HG03135 (cell line): ENCODE measurements at regions not wholly inside any gene's neighbourhood (a gene's known extent, or its start where the extent isn't known, plus 50 kb on each side); places are given as distances from the start of the nearest gene placed in this dataset.

ENCODE experiments used
- ATAC-seq: cut with Tn5 transposase; IDR thresholded peaks from one replicate; pipeline ENCODE4 v1.9.1; 2021; ENCODE audit warnings: mild to moderate bottlenecking, moderate library complexity; ENCODE audit not compliant: unreplicated experiment

DNA sequence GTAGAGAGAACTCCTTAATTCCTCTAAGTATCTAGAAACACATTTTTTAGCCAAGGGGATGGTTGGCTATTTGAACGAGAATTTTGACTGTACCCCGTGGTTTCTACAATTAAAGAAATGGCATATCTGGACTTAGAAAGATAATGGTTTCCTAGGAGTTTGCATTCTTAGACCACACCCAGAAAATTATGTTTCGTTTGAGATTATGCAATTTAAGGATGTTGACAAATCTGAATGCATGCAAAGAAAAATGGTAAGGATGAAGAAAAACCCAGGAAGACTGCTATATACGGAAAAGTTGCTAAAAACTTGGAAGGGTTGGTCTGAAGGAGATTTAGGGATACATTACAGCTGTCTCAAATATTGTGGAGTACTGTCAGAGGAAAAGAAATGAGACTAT, 538.5 kb upstream of the WWC1 start:
- no peak for ATAC-seq

DNA sequence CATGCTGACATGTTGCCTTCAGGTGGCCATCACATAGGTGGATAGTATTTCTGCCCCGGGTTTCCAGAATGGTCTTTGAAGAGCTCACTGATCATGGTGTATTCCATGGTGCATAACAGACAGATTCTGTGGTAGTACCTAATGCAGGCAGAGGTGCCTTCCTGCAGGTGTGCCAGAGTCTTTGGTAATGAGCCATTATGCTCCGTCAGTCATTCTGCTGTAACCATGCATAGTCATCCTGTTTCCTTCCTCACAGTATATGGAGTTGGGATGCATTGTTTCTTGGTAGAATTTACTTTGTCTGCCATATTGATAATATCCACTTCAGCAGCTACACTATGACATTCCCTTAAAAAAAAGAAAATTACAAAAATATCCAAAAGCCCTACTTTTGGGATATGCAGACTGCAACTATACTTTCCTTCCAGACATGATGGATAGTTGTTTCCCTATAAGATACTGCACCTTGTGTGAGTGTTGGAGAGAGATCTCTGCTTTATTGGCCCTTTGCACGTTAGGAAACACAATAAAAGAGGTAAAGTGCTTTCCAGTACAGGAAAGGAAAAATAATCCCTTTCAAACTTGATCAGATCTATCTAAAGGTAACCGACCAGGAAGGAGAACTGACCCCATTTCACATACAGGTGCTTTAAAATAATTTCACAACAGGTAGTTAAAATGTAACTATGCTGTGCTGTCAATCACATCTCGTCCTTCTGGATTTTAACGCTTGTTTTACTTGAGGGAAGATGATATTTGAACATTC, 537.5 kb upstream of the WWC1 start:
- no peak for ATAC-seq

GRCh38 chr5:167754501-167755021, 536.9 kb upstream of the WWC1 start:
- no peak for ATAC-seq

GRCh38 chr5:167755420-167755819, 536.0 kb upstream of the WWC1 start:
- no peak for ATAC-seq

DNA sequence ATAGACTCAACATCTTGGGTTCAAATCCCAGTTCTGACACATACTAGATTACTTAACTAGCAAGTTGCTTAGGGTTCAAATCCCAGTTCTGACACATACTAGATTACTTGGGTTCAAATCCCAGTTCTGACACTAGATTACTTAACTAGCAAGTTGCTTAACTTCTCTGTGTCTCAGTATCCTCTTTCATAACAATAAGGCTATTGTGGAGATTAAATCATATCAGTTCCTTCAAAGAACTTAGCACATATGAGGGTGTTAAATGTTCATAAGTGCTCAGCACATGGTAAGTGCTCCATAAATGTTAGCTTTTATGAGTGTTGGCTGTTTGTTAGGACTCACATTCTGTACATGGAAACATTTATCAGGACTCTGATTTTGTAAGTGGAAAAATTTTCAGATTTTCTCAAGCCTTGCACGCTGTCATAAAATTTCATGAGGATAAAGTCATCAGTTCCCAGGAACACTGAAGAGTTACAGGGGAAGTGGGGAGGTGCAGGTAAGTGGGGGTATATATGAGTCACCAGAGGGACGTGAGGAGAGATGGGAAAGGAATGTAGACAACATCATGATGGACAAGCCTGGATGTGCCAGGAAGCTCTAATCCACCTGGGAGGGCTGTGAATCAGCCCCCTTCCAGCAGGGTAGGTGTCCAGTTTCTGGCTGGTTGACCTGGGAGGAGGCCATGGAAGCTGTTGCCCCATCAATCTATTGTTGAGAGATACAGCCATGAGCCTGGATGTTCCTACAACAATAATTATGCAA, 532.2 kb upstream of the WWC1 start:
- no peak for ATAC-seq

DNA sequence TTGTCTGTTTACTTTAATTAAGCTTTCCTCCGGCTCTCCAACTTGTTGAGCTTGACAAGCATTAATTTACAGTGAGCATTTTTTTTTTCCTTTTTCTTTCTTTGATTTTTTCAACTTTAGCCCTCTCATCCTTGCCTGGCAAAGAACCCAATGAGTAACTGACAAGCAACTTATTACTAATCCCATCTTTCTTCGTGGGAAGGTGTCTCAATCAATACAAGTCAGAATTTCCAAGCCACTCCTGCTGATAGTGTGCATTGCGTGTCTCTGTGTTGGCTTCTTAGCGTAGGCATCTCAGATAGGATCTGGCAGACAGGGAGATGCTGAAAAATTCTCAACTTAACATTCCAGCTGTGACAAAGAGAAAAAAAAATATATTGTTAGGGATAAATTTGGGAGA, 527.7 kb upstream of the WWC1 start:
- no peak for ATAC-seq

GRCh38 chr5:167764641-167765289, 526.7 kb upstream of the WWC1 start:
- no peak for ATAC-seq

DNA sequence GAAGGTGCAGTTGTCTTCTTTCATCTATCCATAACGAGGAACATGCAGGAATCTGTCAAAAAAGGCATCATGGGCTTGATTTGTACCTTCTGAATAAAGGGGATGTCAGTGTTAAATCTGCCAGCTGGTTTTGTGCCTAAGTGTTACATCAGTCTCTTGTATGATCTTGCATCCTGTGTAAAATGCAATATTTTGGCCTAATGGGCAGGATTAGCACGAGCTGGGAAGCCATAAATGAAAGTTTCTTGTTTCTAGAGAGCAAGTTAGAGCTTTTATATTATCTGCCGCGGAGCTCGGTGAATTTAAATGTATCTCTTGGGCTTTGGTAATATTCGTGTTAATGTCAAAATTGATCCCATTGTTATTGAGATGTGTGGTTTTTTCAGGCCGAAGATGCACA, 526.1 kb upstream of the WWC1 start:
- no peak for ATAC-seq

DNA sequence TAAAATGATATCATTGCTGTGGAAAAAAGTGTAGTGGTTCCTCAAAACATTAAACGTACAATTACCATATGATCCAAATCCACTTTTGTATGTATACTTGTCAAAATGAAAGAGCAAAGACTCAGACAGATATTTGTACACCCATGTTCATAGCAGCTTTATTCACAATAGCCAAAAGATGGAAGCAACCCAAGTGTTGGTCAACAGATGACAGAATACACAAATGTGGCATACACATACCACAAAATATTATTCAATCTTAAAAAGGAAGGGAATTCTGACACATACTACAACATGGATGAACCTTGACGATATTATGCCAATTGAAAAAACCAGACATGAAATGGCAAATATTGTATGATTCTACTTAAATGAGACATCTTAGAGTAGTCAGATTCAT, 524.5 kb upstream of the WWC1 start:
- no peak for ATAC-seq

DNA sequence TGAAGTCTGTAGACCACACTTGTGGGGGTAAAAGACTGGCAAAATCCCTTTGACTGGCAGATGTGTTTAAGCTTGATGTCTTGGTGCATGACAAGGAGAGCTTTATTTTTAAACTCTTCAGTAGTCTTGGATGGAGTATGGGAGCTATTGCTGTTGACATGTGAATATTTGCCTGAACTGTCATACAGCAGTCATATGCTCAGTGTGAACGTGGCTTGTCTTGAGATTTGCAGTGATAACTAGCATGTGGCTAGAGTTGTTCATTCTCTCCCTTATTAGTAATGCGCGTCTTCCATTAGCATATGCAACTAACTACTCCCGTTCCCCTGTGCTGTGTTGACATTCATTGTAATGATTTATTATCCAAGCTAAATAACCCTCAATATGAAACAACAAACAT, 523.6 kb upstream of the WWC1 start:
- ATAC-seq = no peak

DNA sequence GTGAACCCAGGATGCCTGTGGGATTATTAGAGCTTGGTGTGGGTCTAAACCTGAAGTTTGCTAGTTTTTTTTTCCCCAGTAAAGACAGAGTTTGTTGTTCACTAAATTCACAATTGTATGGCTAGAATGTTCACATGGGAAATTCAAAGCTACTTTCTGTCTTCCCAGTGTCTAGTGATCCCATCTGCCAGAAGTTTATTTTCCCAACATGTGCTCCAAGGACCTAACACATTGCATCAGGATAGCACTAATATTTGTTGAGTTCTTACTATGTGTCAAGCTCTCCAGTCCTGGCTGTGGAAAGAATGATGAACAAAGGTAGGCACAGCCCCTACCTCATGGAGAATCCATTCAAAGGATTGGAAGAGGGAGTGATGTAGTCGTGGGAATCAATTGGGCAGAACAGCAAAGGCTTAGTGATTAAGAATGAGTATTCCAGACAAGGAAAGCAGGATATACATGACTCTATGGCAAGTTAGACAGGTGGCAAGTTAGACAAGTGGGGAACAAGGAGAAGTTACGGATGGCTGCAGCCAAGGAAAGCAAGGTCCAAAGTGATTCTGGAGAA, 521.5 kb upstream of the WWC1 start:
- no peak for ATAC-seq

- no peak for ATAC-seq
These were observed 521.0 kb upstream of the WWC1 start for GRCh38 chr5:167770461-167770860.

DNA sequence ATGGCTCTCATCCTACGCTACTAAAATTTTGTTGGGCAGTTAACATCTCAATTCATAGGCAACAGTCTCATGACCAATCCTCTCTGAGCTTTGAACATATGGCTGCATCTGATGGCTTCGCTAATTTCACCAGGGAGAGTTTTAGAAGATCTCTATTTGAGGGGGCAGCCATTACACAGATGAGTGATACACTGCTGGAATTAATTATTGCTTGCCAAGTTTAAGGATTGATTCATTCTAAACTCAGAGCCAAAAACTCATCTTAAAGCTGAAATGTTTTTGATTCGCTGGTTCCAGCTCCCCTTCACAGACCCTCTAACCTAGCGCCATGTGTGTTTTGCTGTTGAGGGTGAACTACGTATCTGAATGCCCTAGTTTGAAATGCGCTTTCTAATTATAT, 519.9 kb upstream of the WWC1 start:
- no peak for ATAC-seq

DNA sequence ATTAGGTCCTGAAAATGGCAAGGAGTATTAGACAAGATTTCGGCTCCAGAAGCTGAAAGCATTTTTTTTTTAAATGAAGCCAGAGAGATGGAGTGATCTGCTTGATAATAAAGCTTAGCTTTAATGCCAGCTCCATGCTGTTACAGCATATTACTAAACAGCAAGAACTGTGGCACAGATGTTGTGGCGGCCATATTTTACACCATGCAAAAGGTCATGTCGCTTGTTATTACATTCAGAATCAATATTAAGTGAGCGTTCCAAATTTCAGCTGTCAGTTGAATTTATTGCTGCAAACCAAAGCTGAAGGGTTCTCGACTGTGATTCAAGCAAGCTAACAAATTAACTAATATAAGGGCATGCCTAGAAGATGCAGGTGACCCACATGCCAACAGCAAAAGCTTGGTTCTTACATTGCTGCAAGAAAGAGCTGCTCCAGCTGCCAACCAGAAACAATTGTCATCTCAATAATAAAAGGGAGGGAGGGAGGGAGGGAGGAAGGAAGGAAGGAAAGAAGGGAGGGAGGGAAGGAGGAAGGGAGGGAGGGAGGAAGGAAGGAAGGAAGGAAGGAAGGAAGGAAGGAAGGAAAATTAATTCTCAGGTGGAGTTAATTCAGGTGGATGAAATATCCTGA, 517.7 kb upstream of the WWC1 start:
- no peak for ATAC-seq

GRCh38 chr5:167777746-167778145, 513.7 kb upstream of the WWC1 start:
- no peak for ATAC-seq

DNA sequence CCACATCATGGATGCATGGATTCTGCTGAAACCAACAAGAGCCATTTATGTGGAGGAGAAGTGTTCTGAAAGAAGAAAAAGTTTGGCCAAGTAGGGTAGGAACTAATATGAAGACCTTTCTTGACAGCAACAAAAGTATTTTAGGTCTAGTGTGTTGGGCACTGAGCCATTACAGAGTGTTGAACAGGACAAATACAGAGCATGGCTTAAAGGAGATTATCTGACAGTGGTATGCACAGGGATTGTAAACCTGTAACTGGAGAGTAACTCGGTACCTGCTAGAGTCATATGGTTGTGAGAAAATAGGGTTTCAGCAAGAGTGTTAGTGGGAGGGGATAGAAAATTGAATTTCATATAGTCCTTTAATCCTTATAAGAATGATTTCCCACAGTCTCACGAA, 513.2 kb upstream of the WWC1 start:
- no peak for ATAC-seq

DNA sequence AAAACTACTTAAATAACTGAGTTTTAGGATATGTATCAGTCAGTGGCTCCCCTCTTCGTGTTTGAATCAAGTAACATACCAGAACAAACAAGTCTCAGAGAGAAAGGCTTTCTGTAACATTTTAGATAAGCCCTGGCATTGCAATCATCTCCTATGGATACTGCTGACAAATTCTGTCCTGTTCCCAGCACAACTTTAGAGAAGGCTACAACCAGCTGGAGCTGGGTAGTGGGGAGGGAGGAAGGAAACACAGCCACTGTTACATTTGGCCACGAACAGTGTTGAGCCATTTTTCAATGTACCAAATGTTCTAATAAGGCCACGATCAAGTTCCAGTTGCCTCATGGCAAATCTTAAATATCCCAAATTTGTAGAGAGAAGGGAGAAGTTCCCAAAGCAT, 511.8 kb upstream of the WWC1 start:
- no peak for ATAC-seq

DNA sequence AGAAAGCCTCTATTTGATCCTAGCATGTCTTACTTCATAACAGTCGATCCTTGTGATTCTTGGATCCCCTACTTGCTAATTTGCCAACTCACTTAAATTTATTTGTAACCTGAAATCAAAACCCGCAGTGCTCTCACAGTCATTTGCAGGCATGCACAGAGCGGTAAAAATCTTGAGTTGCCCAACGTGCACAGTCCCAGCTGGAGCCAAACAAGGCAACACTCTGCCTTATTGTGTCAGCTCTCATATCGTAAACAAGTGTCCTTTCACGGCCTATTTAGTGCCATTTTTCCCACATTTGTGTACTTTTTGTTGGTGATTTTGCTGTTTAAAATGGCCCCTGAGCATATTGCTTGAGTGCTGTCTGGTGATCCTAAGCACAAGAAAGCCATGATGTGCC, 511.3 kb upstream of the WWC1 start:
- ATAC-seq = no peak

DNA sequence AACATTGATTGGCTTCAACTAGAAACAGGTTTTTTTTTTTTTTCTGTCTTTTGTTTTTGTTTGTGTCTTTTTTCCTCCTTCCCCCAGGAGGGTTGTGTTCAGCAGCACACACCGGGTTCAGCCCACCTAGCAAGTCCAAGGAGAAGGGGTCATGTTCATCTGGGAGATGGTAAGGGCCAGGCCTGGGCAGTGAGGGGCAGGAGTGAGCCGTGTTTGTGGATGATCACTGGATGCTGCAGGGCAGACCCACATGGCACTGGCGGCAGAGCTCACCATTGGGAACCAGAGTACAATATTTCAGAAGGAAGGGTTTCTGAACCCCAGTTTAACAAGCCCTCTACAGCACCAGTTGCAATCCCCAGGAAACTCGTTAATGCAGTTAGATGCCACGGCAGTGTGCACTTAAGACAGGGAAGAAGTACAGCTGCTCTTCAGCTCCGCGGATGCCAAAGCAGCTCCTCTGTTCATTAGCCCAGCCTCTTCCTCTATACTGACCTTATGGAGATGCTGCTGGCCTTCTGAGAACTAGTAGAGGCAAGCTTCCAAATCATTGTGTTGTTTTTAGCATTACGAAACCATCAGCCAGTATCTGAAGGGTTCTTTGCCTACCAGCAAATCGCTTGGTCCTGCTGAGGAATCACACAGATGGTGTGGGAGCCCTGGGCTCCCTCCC, 508.2 kb upstream of the WWC1 start:
- ATAC-seq = no peak

GRCh38 chr5:167785106-167785505, 506.3 kb upstream of the WWC1 start:
- no peak for ATAC-seq
